ENCODE measurements at regions not wholly inside any gene's neighbourhood (a gene's known extent, or its start where the extent isn't known, plus 50 kb on each side); places are given as distances from the start of the nearest gene placed in this dataset.

- TF ChIP-seq CTCF (IDR thresholded peaks at IDR 0.05; ENCODE audit: low read depth, low read length, poor library complexity, severe bottlenecking) (no peak), EZH2phosphoT487 (IDR thresholded peaks at IDR 0.05; ENCODE audit: borderline replicate concordance, low read length) (no peak)
These were observed 328.8 kb upstream of the NOVA1 start for GRCh38 chr14:26926585-26926984.

Measured in DOHH2 (cell line).